GM13976 (cell line): ENCODE measurements at regions not wholly inside any gene's neighbourhood (a gene's known extent, or its start where the extent isn't known, plus 50 kb on each side); places are given as distances from the start of the nearest gene placed in this dataset.
A peak's percentile ranks its signal among the peaks of the same experiment; 100 is the strongest.

Source experiments
- DNase-seq: peaks from one replicate; pipeline ENCODE4 v3.0.0; 2012; ENCODE audit warnings: low spot score
- in situ Hi-C: fragments of 300-500 bp; cut with MboI; formaldehyde crosslinking; loops from one replicate; pipeline ENCODE4 v1.12.0; 2022; ENCODE audit warnings: low sequenced_read_pairs, mixed read lengths, inconsistent platforms; ENCODE audit not compliant: unreplicated experiment
- TF ChIP-seq, protein P1 (sequence below): IDR thresholded peaks from 2 replicates; pipeline ENCODE4 v1.5.1; 2012; ENCODE audit warnings: borderline replicate concordance, mild to moderate bottlenecking; ENCODE audit not compliant: insufficient read depth; ENCODE audit errors: extremely low read depth, missing control alignments, control extremely low read depth

DNA sequence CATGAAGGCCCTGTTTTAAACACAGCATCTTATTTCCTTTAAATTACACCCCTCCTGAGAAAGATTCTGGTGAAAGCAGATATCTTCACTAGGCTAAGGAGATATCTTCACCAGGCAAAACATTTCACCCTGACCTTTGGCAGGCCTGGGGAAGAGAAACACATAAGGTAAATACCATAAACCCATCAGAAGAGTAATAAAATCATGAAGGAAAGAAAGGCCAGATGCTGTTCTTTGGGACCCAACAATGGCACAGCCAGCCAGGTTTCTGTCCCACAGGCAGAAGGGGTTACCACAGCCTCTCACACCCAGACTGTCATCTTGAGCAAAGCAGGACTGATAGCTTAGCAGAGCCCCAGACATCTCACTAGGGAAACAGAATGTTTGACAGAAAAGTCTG lies 125.4 kb downstream of the CCDC34 start:
- TF ChIP-seq, protein P1, sequence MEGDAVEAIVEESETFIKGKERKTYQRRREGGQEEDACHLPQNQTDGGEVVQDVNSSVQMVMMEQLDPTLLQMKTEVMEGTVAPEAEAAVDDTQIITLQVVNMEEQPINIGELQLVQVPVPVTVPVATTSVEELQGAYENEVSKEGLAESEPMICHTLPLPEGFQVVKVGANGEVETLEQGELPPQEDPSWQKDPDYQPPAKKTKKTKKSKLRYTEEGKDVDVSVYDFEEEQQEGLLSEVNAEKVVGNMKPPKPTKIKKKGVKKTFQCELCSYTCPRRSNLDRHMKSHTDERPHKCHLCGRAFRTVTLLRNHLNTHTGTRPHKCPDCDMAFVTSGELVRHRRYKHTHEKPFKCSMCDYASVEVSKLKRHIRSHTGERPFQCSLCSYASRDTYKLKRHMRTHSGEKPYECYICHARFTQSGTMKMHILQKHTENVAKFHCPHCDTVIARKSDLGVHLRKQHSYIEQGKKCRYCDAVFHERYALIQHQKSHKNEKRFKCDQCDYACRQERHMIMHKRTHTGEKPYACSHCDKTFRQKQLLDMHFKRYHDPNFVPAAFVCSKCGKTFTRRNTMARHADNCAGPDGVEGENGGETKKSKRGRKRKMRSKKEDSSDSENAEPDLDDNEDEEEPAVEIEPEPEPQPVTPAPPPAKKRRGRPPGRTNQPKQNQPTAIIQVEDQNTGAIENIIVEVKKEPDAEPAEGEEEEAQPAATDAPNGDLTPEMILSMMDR: no peak

DNA sequence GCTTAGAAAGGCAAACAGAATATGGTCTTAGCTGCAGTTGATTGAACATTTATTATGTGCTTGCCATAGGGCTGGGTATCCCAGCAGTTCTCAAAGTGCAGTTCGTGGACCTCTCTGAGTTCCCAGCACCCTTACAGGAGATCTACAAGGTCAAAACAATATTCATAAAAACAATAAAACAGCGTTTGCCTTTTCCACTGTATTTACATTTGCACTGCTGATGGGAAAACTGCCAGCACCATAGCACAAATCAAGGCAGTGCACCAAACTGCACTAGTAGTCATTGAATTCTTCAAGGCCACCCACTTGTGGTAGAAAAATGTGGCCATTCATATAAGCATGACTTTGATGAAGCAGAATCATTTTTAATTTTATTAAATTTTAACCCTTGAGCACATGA lies 128.1 kb downstream of the CCDC34 start:
- TF ChIP-seq, protein P1: no peak
- in situ Hi-C loops: no loop called here
- DNase-seq: no peak

More for the DNA sequence above, 125.4 kb downstream of the CCDC34 start:
- no peak for DNase-seq
- in situ Hi-C loops: no loop called here

DNA sequence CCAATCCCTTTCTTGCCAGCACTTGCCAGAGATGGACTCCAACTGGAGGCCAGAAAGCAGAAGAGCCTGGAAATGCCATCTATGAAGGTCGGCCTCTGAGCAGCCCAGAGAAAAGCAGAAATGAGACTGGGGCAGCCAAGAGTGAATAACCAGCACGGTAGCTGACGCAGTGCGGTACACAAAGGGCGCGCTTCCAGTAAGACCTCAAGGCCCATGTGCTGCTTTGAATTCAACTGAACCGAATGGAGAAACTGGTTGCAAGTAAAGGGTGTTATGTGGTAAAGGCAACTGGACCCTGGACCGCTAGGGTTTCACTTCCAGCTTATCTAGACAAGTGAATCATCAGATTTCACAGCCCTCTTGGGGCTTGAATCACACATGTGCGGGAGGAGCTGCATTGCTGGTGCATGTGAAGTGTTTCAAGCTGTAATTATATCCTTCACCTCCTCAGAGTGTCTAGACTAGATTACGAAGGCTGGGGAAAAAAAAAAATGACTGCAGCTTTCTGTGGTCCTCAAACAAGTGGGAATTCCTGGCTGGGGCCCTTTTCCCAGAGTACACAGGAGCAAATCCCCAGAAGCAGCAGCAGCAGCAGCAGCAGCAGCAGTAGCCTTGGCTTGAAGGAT lies 128.9 kb downstream of the CCDC34 start:
- DNase-seq: peak; percentile 52
- TF ChIP-seq, protein P1: no peak
- in situ Hi-C loops: no loop called here

DNA sequence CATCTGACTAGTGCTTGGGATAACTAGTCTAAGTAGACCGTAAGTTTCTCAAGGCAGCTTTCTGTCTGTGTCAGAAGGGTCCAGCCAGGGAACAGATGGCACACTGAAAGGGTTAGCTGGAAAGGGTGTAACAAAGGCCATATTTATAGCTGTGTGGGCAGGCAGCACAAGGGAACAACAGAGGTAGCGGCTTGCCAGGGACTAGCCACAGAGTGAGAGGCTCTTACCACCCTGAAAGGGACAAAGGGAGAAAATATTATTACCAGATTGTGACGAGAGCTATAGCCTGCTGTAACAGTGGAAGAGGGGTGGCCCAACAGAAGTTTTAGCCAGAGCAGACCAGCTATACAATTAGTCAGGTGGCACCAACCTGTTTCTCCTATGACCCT lies 129.4 kb downstream of the CCDC34 start:
- TF ChIP-seq, protein P1: no peak
- no peak for DNase-seq
- in situ Hi-C loops: no loop called here

DNA sequence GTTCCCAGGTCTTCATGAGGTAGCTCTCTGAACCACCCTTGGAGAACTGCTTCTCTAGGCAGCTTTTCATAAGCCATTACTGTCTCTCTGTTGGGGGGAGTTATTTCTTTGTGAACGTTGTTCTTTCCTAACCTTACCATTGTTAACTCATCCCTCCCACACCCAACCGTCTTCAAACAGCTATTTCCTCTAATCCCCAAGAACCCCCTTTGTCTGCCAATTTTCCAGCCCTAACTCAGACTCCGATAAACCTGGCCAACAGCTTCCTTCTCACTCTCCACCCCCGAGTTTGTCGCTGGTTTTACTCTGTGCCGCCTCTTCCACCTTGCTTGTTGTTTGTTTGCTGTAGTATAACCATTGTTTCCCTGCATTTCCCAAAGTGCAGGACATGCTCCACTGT lies 131.5 kb downstream of the CCDC34 start:
- in situ Hi-C loops: no loop called here
- TF ChIP-seq, protein P1: no peak
- no peak for DNase-seq

DNA sequence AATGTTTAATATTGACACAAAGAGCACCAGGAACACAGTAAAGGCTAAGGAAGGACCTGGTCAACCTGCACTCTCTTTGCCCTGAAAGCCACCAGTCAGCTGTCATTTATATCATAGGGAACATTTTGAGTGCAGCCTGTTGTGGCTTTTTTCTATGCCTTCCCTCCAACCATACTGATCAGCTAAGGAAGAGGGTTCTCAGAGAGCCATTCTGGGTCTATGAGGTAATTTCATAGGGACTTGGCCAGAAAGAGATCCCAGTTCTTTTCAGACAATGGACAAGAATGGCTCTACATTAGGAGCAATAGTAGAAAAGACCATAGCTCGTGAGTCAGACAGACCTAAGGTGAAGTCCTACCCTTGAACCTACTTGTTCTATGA lies 132.8 kb downstream of the CCDC34 start:
- in situ Hi-C loops: no loop called here
- TF ChIP-seq, protein P1: no peak
- DNase-seq: no peak
